Coronary artery (tissue), 2 donors: ENCODE measurements at regions not wholly inside any gene's neighbourhood (a gene's known extent, or its start where the extent isn't known, plus 50 kb on each side); places are given as distances from the start of the nearest gene placed in this dataset.

ENCODE experiments used
- DNase-seq: peaks from one replicate; pipeline ENCODE4 v3.0.0-alpha.2; 2017; ENCODE audit warnings: low spot score
- H3K27ac ChIP-seq, 2 donors: fragments of 200-600 bp; sonication (generic); one replicate each; pipeline ENCODE4 v1.5.1; 2016 to 2019
- H3K4me3 ChIP-seq: fragments of 200-600 bp; sonication (generic); 2 replicates; pipeline ENCODE4 v1.5.1; 2016; ENCODE audit warnings: mild to moderate bottlenecking, moderate library complexity
- TF ChIP-seq, protein P1 (sequence below): fragments of 200-600 bp; sonication (generic); IDR thresholded peaks from one replicate; pipeline ENCODE4 v1.5.1; 2019; ENCODE audit warnings: antibody characterized with exemption

DNA sequence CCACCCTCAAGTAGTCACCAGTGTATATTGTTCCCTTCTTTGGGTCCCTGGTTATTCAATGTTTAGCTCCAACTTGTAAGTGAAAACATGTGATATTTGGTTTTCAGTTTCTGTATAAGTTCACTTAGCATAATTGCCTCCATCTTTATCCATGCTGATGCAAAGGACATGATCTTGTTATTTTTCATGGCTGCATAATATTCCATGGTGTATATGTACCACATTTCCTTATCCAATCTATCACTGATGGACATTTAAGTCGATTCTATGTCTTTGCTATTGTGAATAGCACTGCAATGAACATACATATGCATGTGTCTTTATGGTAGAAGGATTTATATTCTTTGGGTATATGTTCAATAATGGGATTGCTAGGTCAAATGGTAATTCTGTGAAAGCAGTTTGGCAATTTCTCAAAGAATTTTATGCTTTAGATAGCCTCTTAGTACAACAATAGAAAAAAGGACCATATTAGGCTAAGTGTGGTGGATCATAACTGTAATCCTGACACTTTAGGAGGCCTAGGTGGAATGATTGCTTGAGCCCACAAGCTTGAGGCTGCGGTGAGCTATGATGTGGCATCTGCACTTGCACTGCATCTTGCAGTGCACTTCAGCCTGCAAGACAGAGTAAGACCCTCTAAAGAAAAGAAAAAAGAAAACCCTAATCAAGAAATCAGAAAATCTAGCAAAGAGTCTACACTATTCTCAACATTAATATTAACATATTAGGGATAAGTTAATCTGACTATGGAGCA is 468.5 kb upstream of the FAT3 start:
- TF ChIP-seq, protein P1, sequence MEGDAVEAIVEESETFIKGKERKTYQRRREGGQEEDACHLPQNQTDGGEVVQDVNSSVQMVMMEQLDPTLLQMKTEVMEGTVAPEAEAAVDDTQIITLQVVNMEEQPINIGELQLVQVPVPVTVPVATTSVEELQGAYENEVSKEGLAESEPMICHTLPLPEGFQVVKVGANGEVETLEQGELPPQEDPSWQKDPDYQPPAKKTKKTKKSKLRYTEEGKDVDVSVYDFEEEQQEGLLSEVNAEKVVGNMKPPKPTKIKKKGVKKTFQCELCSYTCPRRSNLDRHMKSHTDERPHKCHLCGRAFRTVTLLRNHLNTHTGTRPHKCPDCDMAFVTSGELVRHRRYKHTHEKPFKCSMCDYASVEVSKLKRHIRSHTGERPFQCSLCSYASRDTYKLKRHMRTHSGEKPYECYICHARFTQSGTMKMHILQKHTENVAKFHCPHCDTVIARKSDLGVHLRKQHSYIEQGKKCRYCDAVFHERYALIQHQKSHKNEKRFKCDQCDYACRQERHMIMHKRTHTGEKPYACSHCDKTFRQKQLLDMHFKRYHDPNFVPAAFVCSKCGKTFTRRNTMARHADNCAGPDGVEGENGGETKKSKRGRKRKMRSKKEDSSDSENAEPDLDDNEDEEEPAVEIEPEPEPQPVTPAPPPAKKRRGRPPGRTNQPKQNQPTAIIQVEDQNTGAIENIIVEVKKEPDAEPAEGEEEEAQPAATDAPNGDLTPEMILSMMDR, result no peak
- Histone ChIP-seq H3K27ac (no peak overlapping the region), H3K4me3 (no peak overlapping the region)
- no peak for DNase-seq

DNA sequence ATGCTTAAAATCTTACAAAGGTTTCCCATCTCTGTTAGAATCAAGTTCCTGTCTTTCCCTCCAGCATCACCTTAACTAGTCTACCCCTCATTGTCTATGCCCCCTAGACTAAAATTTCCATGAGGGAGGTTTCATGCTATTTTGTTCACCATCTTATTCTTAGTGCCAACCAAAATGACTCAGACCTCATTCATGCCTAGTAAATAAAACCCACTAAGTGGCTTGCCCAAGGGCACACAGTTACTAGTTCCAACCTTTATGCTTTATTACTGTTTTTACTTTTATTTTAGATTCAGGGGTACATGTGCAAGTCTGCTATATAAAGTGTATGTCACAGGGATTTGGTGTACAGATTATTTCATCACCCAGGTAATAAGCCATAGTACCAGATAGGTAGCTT is 469.1 kb upstream of the FAT3 start:
- no peak for DNase-seq

DNA sequence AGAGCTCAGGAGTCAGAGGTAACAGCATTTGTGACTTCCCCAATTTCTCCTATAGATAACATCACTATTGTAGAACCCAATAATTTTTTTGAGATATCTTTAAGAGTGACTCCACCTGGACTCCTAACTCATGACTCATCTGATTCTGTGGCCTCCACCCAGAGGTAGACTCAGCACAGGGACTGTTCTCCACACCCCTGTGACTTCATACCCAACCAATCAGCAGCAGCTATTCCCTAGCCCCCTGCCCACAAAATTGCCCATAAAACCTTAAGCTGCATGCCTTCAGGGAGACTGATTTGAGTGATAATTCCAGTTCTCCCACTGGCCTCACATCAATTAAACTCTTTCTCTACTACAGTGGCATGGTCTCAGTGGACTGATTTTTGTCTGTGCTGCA is 475.4 kb upstream of the FAT3 start:
- H3K27ac ChIP-seq, result no peak overlapping the region
- H3K4me3 ChIP-seq, result no peak overlapping the region
- no peak for DNase-seq
- TF ChIP-seq, protein P1, result no peak

More for the DNA sequence above, 469.1 kb upstream of the FAT3 start:
- TF ChIP-seq, protein P1, result no peak
- Histone ChIP-seq H3K27ac (no peak overlapping the region), H3K4me3 (no peak overlapping the region)

DNA sequence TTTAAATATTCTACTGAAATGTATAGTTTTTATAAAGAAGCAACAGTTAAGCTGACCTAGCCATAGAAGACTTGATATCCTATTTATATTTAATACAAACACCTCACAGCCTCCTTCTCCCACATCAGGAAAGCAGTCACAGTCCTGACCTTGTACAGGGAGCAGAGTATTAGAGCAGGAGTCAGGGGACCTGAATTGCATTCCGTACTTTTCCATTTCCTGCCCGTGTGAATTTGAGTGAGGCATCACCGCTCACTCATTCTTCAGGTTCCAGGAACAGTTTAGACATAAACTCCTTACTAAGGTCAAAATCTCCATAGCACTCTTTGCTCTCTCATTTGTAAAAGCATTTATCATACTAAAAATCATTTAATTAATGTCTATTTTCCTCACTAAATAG is 482.5 kb upstream of the FAT3 start:
- Histone ChIP-seq H3K27ac (no peak overlapping the region), H3K4me3 (no peak overlapping the region)
- no peak for DNase-seq
- TF ChIP-seq, protein P1, result no peak

DNA sequence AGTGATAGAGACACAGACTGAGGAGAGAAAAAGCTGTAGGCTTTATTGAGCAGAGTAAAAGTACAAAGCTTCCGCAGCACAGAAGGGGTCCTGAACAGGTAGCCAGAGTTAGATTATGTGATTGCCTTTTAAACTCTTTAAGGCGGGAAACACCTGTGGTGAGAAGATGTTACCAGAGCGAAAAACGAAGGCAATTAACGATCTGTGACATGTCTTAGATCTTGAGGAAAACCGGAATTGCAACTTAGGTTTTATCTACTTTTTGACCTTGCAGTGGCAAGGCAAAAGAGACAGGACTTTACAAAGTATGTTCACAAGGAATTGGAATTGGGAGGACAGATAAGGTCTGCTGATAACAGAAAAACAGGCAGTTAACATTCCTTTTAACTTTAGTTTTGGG is 493.6 kb upstream of the FAT3 start:
- no peak for DNase-seq
- no peak overlapping the region for H3K27ac ChIP-seq
- no peak overlapping the region for H3K4me3 ChIP-seq
- TF ChIP-seq, protein P1, result no peak

DNA sequence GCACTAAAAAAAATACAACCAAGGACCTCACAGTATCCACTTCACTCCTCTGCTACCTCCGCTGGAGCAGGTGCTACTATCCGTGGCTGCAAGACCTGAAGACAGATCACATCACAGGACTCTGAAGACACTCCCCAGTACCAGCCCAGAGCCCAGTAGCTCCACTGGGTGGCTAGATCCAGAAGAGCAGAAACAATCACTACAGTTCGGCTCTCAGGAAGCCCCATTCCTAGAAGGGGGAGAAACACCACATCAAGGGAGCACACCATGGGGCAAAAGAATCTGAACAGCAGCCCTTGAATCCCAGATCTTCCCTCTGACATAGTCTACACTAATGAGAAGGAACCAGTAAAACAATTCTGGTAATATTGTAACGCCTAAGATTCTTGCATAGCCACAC is 494.0 kb upstream of the FAT3 start:
- DNase-seq, result no peak
- Histone ChIP-seq H3K27ac (no peak overlapping the region), H3K4me3 (no peak overlapping the region)
- TF ChIP-seq, protein P1, result no peak

DNA sequence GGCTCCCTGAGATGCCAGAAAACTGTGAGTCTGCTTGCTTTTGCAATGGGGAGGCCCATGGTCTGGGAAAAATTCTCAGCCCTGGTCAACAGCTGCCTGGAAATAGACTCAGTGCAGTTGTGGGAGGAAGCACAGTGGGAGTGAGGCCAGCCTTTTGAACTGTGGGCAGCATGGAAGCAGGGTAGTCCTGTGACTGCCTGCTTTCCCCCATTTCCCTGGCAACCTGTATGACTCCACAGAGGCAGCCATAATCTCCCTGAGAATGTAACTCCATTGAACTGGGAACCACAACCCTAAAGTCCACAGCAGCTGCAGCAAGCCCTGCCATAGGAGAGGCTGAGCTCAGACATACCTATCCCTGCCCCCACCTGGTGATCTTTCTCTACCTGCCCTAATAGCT is 494.6 kb upstream of the FAT3 start:
- Histone ChIP-seq H3K27ac (no peak overlapping the region), H3K4me3 (no peak overlapping the region)
- no peak for DNase-seq
- TF ChIP-seq, protein P1, result no peak
